Stimulated activated CD4-positive, alpha-beta T cell treated with anti-CD3 and anti-CD28 coated beads, Interleukin-1b, Interleukin-23, amount 100 ng/mL, for 24 hours (primary cell): ENCODE measurements at regions not wholly inside any gene's neighbourhood (a gene's known extent, or its start where the extent isn't known, plus 50 kb on each side); places are given as distances from the start of the nearest gene placed in this dataset.

Experiments
- DNase-seq, 4 experiments: peaks; one replicate each; pipeline ENCODE4 v3.0.0-alpha.2; 2020; ENCODE audit warnings: low read depth in 4 of 4, low spot score in 1 of 4

GRCh38 chr2:76464310-76464709, 753.6 kb upstream of the GCFC2 start:
- no peak for DNase-seq

GRCh38 chr2:76461431-76461830, 750.7 kb upstream of the GCFC2 start:
- no peak for DNase-seq

- DNase-seq = no peak
Measured at GRCh38 chr2:76455910-76456309, 745.2 kb upstream of the GCFC2 start.

DNA sequence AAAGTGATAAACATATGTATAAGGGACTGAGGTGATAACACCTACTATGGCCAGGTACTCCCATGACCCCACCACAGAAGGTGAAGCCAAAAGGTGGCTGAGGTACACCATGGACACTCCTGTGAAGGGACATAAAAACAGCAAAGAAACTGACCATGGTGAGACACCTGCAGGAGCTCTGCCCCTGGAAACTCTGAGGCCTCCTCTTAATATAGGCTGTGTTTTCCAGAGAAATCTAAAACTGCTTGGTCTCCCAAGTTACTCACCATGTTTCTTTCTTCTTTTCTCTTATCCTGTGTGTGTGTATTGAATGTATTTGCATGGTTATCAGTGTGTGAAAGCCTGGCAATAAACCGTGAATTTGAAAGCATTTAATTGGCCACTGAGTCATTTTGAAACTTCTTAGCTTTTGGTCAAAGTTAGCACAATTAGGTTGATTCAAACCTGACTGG, 739.3 kb upstream of the GCFC2 start:
- DNase-seq = no peak

- no peak for DNase-seq
Measured at GRCh38 chr2:76448956-76449355, 738.2 kb upstream of the GCFC2 start.

DNA sequence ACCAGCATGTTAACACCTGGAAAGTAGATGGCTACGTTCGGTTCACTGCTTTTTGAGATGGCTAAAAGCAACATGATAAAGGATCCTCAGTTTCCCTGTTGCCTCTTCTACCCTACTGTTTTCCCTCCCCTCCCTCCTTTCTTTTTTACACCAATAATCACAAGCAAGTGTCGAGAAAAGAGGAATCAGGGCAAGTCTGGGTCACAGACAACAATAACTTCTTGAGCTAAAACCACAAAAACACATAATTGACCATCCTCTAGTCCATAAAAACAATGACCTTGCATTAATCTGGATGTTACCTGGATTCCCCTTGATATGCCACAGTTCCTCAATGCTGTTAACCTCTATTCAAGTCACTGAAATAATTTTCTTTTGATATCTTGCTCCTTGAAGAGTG, 736.6 kb upstream of the GCFC2 start:
- DNase-seq = no peak

DNA sequence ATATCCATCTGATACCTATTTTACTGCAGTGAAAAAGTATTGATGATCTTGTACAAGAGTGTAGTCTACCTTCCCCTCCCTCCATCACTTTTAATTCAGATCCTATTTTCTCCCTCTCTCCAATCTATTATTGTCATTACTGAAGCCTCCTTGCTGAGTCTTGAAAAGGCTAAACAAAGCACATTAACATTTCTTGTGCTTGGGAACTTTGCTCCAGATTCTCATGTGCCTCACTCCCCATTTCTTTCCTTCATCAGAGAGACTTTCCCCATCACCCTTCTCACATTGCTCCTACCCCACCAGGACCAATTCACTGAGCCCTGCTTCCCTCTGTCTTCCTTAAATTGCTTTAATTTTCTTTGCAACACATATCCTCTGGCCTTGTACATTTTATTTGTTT, 736.2 kb upstream of the GCFC2 start:
- DNase-seq = no peak

DNA sequence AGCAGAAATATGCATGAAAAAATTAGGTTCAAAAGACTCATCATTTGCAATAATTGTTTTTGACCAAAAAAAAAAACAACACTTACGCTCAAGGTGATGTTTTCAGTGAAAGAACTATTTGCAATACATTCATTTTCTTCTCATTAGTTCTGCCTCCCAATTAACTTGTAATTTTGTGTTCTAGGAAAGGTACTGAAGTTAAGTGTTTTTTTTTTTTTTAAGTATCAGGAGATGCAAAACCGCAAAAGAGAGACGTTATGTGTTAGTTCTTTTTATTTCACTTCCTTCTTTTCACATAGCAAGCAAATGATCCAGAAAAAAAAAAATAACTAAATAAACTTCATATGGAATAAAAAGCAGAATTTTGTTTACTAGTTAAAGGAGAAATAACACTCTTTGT, 735.2 kb upstream of the GCFC2 start:
- DNase-seq = no peak

GRCh38 chr2:76444732-76445131, 734.0 kb upstream of the GCFC2 start:
- no peak for DNase-seq

DNA sequence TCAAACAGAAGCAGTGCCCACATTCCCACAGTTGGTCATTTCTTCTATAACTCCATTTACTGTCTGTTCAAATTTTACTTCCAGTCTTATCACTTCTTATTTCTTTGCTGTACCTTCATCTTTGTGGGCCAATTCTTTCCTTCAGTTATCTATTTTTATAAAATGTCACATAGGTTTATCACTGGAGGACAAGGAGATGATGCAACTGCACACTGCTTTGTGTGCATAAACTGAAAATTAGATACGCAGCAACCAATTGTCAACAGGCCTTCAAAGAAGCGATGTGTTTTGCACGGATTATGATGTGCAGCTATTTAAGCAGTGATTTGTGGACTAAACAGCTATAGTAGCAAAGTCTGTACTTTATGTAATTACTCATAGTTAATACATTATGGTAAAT, 726.8 kb upstream of the GCFC2 start:
- DNase-seq = no peak

DNA sequence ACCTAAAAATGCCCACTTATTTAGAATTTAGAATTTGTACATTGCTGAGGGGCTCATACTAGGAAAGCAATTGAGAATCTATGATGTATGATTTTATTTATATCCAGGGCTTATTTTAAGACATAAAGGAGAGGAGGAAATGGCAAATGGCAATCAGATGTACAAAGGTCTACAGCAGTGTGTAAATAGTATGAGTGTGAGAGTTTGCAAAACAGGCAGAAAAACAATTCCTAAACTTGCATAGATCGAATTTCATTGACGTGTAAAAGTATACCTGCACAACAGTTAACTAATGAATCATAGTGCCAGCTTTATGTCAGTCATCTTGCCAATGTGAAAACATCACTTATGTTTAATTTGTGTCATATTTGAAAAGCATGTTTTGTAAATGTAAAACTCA, 718.7 kb upstream of the GCFC2 start:
- no peak for DNase-seq

GRCh38 chr2:76427452-76427851, 716.7 kb upstream of the GCFC2 start:
- DNase-seq = no peak

GRCh38 chr2:76415821-76416220, 705.1 kb upstream of the GCFC2 start:
- no peak for DNase-seq

DNA sequence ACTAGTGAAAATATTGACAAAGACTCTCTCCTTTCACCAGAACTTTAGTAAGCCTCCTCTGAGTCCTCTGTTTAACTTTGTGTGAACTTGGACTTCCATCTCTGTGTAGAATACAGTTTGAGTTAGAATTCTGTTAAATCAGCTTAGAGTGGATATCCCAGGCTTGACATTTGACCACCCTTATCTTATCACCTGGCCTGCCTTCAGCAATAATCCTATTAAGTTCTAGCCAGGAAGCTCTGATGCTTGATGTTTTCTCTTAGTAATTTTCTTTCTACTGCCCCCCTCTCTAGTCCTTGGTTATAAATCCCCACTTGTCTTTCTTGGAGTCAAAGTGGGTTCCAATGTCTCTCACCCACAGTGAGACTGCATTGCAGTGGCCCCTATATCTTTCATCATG, 702.7 kb upstream of the GCFC2 start:
- no peak for DNase-seq

- DNase-seq = no peak
Measured at GRCh38 chr2:76406134-76406855, 695.6 kb upstream of the GCFC2 start.

DNA sequence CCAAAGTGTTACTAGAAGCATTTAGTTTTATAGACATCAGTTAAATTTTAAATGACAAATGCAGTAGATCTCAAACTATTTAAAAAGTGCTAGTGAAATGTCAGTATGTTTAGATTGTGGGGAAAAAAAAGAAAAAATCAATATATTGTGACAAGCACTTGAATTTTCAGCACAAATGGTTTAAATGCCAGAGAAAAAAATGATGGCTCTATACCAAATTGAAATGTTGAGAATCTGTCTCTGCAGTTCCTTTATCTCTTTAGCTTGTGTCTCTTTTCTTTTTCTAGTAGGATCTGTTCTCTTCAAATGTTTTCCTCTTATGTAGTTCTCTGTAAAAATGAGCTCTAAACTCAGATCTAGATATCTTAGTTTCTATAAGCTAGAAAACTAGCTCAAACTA, 682.6 kb upstream of the GCFC2 start:
- no peak for DNase-seq

GRCh38 chr2:76391678-76392077, 681.0 kb upstream of the GCFC2 start:
- no peak for DNase-seq

GRCh38 chr2:76387294-76387693, 676.6 kb upstream of the GCFC2 start:
- DNase-seq = no peak

GRCh38 chr2:76385943-76386342, 675.2 kb upstream of the GCFC2 start:
- no peak for DNase-seq

DNA sequence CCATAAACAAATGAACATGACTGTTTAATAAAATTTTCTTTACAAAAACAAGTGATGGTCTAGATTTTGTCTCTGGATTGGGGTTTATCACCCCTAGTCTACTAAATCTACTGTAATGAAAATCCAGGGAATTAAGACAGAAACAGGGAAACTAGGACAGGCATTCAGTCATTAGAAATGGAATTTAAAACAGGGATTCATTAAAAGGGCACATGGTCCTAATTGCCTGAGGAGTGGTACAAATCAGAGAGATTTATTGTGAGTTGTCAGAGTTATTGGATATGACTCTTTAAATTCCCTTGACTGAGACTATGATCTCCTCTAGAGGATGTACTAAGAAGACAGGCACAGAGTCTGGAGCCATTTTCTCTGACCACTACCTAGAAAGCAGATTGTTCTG, 670.9 kb upstream of the GCFC2 start:
- DNase-seq = no peak

GRCh38 chr2:76378140-76378539, 667.4 kb upstream of the GCFC2 start:
- DNase-seq = no peak

DNA sequence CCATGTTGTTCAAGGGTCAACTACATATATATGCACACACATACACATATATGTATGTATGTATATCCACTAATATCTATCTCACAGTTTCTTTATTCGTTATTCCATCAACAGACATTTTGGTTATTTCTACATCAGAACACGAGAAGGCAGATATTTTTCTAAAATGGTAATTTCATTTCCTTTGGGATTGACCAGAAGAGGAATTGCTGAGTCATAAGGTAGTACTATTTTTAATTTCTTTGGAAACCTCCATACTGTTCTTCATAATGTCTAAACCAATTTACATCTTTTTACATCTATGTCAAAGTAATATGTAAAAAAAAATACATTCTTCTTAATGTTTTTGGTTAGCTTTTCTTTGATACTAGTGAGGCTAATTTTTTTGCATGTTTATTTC, 630.7 kb upstream of the GCFC2 start:
- DNase-seq = no peak

DNA sequence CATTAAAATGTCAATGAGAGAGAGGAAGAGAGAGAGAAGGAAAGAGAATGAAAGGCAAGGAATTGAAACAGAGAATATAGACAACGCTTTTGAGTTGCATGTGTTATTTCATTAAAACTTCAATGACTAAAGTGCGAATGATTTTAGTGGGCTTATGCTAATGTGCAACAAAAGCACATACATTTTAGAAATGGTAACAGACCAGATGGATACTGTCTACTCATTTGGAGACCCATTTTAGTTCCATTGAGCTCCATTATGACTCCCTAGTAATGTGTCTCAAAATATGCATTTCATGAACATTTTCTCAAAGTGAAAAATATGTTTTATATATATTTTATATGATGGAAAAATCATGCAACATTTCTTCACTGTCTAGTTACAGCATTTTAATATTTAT, 622.2 kb upstream of the GCFC2 start:
- no peak for DNase-seq

- DNase-seq = no peak
Measured at GRCh38 chr2:76330865-76331264, 620.1 kb upstream of the GCFC2 start.
